ENCODE measurements at regions not wholly inside any gene's neighbourhood (a gene's known extent, or its start where the extent isn't known, plus 50 kb on each side); places are given as distances from the start of the nearest gene placed in this dataset.

GRCh38 chr12:71297930-71298329 lies 140.1 kb upstream of the TSPAN8 start:
- H3K4me3 ChIP-seq (ENCODE audit: low read depth, low read length), result no peak overlapping the region
- DNase-seq (ENCODE audit: low read depth), result no peak
- TF ChIP-seq POLR2A (IDR thresholded peaks at IDR 0.05; ENCODE audit: extremely low read depth, insufficient read length) (no peak), MAX (IDR thresholded peaks at IDR 0.05; ENCODE audit: low read depth, low read length) (no peak), MYC (IDR thresholded peaks at IDR 0.05; ENCODE audit: low read depth, low read length) (no peak), CTCF (IDR thresholded peaks at IDR 0.05; ENCODE audit: low read depth, low read length) (no peak)

DNA sequence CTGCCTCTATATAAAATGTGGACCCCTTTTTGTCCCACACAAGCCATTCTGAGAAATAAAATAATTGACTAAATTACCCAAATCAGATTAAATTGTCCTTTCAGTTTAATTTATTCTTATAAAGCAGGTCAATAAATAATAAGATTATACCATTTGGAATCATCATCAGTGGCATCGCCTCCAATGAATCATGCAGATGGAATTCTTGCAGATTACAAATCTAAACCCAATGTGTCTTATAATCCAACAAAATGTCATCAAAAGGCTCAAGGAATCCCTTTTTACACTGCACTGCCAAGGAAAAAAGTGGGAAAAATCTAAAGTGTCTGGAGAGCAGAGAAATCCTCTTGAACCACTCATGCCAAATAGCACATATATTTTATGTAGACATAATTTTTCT lies 138.2 kb upstream of the TSPAN8 start:
- TF ChIP-seq MAX (IDR thresholded peaks at IDR 0.05; ENCODE audit: low read depth, low read length), result no peak
- no peak for TF ChIP-seq POLR2A (IDR thresholded peaks at IDR 0.05; ENCODE audit: extremely low read depth, insufficient read length)
- TF ChIP-seq CTCF (IDR thresholded peaks at IDR 0.05; ENCODE audit: low read depth, low read length), result no peak
- TF ChIP-seq MYC (IDR thresholded peaks at IDR 0.05; ENCODE audit: low read depth, low read length), result no peak
- H3K4me3 ChIP-seq (ENCODE audit: low read depth, low read length), result no peak overlapping the region
- DNase-seq (ENCODE audit: low read depth), result no peak

GRCh38 chr12:71291746-71292145 lies 133.9 kb upstream of the TSPAN8 start:
- DNase-seq (ENCODE audit: low read depth), result no peak
- no peak overlapping the region for H3K4me3 ChIP-seq (ENCODE audit: low read depth, low read length)
- TF ChIP-seq POLR2A (IDR thresholded peaks at IDR 0.05; ENCODE audit: extremely low read depth, insufficient read length) (no peak), MYC (IDR thresholded peaks at IDR 0.05; ENCODE audit: low read depth, low read length) (no peak), MAX (IDR thresholded peaks at IDR 0.05; ENCODE audit: low read depth, low read length) (no peak)

- DNase-seq (ENCODE audit: low read depth), result no peak
- no peak for TF ChIP-seq MAX (IDR thresholded peaks at IDR 0.05; ENCODE audit: low read depth, low read length)
- H3K4me3 ChIP-seq (ENCODE audit: low read depth, low read length), result no peak overlapping the region
Measured at GRCh38 chr12:71283883-71284282, 126.1 kb upstream of the TSPAN8 start.

- DNase-seq (ENCODE audit: low read depth), result no peak
- TF ChIP-seq POLR2A (IDR thresholded peaks at IDR 0.05; ENCODE audit: extremely low read depth, insufficient read length), result no peak
- TF ChIP-seq MAX (IDR thresholded peaks at IDR 0.05; ENCODE audit: low read depth, low read length), result no peak
- no peak for TF ChIP-seq MYC (IDR thresholded peaks at IDR 0.05; ENCODE audit: low read depth, low read length)
- TF ChIP-seq CTCF (IDR thresholded peaks at IDR 0.05; ENCODE audit: low read depth, low read length), result no peak
- no peak overlapping the region for H3K4me3 ChIP-seq (ENCODE audit: low read depth, low read length)
Measured at GRCh38 chr12:71282925-71283324, 125.1 kb upstream of the TSPAN8 start.

GRCh38 chr12:71282020-71282419 lies 124.2 kb upstream of the TSPAN8 start:
- DNase-seq (ENCODE audit: low read depth), result no peak
- no peak for TF ChIP-seq MAX (IDR thresholded peaks at IDR 0.05; ENCODE audit: low read depth, low read length)
- no peak for TF ChIP-seq CTCF (IDR thresholded peaks at IDR 0.05; ENCODE audit: low read depth, low read length)
- TF ChIP-seq MYC (IDR thresholded peaks at IDR 0.05; ENCODE audit: low read depth, low read length), result no peak
- H3K4me3 ChIP-seq (ENCODE audit: low read depth, low read length), result no peak overlapping the region

DNA sequence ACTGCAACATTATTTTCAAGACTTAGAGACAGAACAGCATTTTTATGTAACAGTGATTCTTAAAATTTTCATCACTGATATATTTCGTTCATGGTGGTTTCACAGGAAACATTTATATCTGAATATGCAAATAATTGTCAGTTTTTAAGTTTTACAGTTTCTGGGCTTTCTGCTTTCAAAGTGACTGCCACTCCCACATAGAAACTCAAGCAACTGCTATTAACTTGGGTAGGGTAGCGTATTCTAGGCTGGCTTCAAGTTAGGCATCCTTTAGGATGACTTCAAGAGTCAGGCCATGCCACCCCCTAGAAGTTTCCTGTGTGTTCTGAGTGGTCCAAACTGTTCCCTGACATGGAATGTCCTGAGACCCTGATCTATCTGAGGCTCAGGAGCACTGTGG lies 123.6 kb upstream of the TSPAN8 start:
- no peak overlapping the region for H3K4me3 ChIP-seq (ENCODE audit: low read depth, low read length)
- no peak for TF ChIP-seq CTCF (IDR thresholded peaks at IDR 0.05; ENCODE audit: low read depth, low read length)
- TF ChIP-seq MAX (IDR thresholded peaks at IDR 0.05; ENCODE audit: low read depth, low read length), result no peak
- no peak for TF ChIP-seq POLR2A (IDR thresholded peaks at IDR 0.05; ENCODE audit: extremely low read depth, insufficient read length)
- no peak for TF ChIP-seq MYC (IDR thresholded peaks at IDR 0.05; ENCODE audit: low read depth, low read length)
- DNase-seq (ENCODE audit: low read depth), result no peak

All from NB4 (cell line).